Posterior vena cava (tissue), 2 donors: ENCODE measurements at regions not wholly inside any gene's neighbourhood (a gene's known extent, or its start where the extent isn't known, plus 50 kb on each side); places are given as distances from the start of the nearest gene placed in this dataset.
"Not testable (repeated sequence)": the region's sequence is repeated elsewhere in the genome, so short reads cannot be mapped to it uniquely, and the experiment has no call there.

ENCODE experiments used
- DNase-seq: peaks from one replicate; pipeline ENCODE4 v3.0.0-alpha.2; 2020; ENCODE audit warnings: low spot score
- intact Hi-C, 2 donors: fragments of 100-400 bp; cut with DNase I; formaldehyde crosslinking; loops; one replicate each; pipeline versions ENCODE4 v1.14.1 to v1.14.2; 2022 to 2023
- donor health status: DM: yes; HTN: yes; CAD: no.
- donor health status: DM: yes; HTN: yes; CAD: no.

DNA sequence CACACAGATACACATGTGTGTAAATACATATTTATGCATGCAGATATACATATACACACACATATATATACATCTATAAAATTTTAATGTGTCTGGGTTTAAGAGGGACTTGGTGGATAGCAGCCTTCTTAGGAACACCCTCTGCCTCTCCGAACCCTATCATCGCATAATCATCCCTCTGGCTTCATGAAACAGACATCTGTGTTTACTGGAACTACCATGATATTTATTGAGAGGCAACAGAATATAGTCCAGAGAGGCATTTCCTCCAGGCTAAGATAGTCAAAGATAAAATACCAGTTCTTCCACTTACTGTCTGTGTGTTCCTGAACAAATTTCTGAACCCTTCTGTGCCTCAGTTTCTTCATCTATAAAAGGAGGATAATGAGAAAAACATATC lies 239.0 kb upstream of the FANCL start:
- no peak for DNase-seq
- intact Hi-C loops = no loop called here

DNA sequence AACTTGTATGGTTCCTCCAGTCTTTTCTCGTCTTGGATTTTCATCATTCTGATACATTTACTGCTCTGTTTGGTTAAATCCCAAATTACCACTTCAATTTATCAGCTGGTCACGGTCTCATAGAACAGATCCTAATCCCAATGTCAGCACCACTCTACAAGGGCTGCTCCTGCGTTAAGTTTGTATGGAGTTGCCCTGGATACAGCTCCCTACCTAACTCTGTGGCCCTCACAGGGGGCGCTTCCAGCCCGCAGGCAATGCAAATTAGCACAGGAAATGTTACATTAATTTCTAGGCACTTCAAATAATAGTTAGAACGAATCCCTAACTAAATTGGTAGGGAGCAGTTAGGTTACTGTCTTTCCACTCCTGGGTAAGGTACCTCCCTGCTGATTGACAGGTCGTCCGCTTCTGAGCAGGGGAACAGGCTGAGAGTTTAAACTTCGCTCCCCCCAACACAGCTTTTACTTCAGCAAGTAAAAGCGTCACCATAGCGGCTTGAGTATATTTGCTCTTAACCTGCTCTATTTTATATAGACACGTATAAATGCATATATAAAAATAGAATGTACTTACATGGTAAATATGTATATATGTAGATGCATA lies 238.5 kb upstream of the FANCL start:
- intact Hi-C loops = no loop called here
- DNase-seq = no peak

DNA sequence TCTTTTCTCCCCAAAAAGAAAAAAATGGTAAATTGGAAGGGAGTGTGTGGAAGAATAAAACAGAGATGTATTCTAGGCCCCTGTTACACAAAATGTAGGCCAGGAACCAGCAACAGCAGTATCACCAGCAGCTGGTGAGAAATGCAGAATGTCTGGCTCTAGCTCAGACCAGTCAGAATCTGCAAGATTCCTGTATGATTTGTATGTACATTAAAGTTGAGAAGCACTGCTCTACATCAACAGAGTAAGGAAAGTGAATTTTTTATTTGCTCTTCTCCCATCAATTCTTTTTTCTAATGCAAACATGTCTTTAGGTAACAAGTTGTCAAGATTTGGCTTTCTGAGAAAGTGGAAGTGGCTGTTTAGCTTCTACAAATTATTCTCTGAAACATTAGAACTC lies 235.4 kb upstream of the FANCL start:
- intact Hi-C loops = no loop called here
- DNase-seq = no peak

- intact Hi-C loops = no loop called here
- no peak for DNase-seq
These were observed 234.6 kb upstream of the FANCL start for GRCh38 chr2:58475756-58476155.

DNA sequence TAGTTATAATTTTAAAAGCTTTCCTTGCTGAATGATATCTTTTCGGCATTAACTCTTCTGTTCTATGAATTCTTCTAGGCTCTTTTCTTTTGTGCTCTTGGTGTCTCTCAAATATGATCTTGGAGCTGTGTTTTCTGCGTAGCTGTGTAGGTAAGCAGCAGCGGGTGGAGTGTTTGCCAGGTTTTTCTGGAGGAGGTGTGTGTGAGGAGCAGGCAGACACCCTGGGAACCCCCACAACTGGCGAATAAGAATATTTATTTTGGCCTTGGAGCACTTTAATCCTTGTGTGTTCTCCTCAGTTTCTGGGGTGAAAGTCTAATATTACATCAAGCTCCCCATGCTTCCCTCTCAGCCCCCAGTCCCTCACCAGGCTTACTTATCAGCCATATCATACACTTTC lies 232.0 kb upstream of the FANCL start:
- DNase-seq = no peak
- intact Hi-C loops = no loop called here

GRCh38 chr2:58466804-58467203 lies 225.7 kb upstream of the FANCL start:
- DNase-seq = no peak
- intact Hi-C loops = no loop called here

DNA sequence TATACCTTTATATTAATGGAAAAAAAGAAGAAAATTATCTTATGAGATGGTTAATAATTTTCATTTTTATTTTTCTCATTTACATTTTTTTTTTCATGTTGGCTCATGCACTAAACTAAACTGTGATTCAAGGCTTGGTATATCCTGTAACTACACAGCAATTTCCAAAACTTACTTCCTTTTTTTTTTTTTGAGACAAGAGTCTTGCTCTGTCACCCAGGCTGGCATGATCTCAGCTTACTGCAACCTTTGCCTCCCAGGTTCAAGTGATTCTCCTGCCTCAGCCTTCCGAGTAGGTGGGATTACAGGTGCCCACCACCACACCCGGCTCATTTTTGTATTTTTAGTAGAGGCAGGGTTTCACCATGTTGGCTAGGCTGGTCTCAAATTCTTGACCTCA lies 224.9 kb upstream of the FANCL start:
- DNase-seq, intact Hi-C loops: not testable (repeated sequence)

DNA sequence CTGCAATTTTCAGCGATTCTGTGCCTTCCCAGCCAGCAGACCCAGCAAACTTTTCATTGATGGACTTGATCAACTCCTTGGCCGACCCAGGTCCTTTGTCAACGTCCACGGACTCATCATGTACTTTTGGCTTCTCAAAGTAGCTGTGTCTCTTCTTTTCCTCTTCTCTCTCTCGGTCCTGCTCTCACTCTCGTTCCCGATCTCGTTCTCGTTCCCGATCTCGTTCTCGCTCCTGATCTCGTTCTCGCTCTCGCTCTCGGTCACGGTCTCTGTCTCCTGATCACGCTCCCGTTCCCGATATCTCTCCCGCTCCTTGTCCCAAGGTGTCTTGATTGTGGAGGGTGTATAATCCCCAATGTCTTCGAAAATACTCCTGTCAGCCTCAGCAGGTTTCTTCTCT lies 219.5 kb upstream of the FANCL start:
- intact Hi-C loops = no loop called here
- no peak for DNase-seq

GRCh38 chr2:58449286-58450010 lies 208.3 kb upstream of the FANCL start:
- intact Hi-C loops = no loop called here

GRCh38 chr2:58448845-58449244 lies 207.7 kb upstream of the FANCL start:
- DNase-seq = no peak
- intact Hi-C loops = no loop called here

More at GRCh38 chr2:58449286-58450010, 208.3 kb upstream of the FANCL start:
- DNase-seq = no peak

DNA sequence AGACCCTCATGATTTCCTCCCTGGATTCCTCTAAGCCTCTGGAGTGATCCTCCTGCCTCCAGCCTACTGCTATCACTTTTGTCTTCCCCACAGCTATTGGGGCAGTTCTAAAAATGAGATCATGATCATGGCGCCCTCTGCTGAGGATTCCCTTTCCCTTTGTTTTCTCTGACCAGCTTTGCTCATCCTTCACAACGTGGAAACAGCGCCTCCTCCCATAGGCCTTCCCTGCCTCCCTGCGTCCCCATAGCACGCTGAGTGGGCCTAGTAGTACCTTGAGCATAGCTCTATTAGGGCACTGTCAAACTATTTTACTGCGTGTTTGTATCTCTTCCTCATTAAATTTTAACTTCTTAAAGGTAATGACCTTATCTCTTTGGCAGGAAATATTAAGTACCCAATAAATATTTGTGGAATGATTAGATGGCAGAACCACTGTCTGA lies 207.0 kb upstream of the FANCL start:
- intact Hi-C loops = no loop called here
- no peak for DNase-seq

DNA sequence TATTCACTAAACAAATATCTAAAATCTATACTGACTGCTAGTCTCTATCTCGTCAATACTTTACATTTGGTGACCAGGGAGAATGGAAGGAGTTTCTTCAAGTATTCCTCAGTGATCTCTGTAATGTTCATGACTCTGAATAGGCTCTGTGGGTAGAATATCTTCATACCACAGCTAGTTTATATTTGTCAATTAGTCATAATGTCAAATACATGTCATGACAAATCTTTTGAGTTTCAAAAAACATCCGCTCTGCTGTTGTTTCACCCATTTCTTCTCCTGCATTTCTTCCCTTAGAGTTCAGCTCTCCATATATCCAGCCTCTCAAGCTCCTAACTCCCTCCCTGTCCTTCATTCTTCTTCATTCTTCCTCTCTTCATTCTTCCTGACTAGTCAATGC lies 206.5 kb upstream of the FANCL start:
- intact Hi-C loops = no loop called here
- no peak for DNase-seq

GRCh38 chr2:58441643-58442042 lies 200.5 kb upstream of the FANCL start:
- DNase-seq = no peak
- intact Hi-C loops = no loop called here

DNA sequence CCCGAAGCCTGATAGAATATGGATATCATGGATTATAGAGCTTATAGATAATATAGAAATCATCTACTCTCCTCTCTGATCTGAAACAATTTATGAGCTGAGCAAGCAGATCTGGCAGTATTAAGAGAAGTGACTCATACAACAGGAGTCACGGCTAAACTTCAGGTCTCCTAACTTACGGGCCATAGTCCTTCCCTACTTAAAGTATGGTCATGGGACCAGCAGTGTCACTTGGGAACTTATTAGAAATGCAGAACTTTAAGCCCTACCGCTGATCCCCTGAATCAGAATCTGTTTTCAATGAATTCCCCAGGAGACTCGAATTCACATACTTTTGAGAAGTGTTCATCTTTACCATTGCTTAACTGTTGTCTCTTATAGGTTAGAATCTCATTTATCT lies 195.7 kb upstream of the FANCL start:
- DNase-seq = no peak
- intact Hi-C loops = no loop called here

- intact Hi-C loops = no loop called here
- no peak for DNase-seq
These were observed 194.1 kb upstream of the FANCL start for GRCh38 chr2:58435246-58435645.

DNA sequence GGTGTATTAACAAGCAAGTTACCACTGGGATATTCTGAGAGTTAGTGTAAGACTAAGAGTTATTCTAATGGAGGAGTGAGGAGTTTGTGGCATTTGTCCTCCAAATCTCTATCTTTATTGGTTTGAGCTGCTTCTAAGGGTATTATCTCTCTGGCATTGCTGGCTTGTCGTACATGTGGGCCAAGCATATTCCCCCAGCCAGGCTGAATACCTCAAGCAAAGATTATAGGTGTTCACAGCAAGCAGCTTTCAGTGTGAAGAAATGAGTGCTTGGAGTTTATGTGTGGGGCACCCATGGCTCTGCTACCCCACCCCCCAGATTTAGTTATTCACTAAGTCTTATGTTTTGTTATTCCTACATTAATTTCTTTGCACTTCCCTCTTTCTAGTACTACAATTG lies 193.6 kb upstream of the FANCL start:
- no peak for DNase-seq
- intact Hi-C loops = no loop called here

DNA sequence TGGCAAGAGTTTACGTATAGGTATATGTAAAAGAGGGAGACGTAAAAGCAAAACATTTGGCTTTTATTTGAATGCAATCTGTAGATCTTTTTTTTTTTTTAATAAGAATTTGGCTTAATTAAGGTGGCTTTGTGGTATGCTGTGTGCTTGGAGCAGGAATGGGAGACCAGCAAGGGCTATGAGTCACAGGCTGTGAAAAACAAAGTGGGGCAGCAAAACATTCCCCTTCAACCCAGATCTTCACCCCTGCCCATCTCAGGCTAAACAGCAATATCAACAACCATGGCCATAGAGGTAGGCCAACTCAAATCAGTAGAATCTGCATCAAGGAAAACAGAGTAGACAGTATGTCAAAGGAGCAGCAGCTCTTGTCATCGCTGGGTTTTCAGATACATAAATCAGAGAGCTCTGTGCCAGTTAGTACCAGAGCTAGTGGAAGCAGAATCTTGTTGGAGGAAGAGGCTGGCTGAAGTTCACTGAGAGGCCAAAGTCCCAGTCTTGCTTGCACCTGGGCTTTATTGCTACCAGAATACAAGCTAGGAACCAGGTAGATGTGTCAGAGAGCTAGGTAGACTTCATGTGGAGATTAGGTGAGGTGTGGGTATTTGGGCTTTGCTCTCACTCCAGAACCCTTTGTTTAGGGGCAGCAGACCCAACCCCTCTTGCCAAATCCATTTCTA lies 191.5 kb upstream of the FANCL start:
- no peak for DNase-seq
- intact Hi-C loops = no loop called here

DNA sequence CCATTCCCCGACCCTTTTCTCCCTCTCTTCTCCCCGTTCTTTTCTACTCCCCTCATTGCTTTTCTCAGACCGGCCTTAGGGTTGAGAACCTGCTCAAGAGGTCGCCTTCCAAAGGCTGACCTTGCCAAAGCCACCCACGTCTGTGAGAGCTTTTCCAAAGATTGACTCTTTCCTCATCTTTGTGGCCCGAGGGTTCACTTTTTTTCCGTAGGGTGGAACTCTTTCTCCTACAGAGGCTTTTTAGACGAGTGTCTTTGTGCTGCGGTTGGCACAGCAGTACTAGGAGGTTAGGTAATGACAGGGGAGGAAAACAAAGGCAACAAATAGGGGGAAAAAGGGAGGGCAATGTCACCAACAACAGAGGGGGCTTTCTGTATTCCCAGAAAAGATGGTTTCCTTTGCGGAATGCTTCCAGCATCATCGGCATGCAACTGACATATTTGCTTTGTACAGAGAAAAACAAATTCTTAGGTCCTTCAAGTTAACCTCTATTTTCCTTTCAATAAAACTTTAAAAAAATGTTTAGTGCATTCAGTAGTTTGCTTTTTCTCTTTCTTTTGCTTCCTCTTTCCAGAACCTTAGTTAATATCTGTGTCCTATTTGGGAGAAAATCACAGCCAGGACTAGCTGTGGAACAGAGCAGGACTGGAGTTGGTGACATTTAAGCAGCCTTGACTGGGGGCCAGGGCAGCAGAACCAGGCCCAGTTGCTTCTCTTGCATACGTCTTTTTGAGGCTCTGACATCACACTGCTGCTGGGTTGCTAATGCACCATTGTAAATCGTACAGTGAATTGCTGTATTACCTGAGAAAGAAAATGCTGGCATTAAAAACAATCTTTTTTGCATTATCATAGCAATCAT lies 188.1 kb upstream of the FANCL start:
- intact Hi-C loops = no loop called here
- DNase-seq = no peak

DNA sequence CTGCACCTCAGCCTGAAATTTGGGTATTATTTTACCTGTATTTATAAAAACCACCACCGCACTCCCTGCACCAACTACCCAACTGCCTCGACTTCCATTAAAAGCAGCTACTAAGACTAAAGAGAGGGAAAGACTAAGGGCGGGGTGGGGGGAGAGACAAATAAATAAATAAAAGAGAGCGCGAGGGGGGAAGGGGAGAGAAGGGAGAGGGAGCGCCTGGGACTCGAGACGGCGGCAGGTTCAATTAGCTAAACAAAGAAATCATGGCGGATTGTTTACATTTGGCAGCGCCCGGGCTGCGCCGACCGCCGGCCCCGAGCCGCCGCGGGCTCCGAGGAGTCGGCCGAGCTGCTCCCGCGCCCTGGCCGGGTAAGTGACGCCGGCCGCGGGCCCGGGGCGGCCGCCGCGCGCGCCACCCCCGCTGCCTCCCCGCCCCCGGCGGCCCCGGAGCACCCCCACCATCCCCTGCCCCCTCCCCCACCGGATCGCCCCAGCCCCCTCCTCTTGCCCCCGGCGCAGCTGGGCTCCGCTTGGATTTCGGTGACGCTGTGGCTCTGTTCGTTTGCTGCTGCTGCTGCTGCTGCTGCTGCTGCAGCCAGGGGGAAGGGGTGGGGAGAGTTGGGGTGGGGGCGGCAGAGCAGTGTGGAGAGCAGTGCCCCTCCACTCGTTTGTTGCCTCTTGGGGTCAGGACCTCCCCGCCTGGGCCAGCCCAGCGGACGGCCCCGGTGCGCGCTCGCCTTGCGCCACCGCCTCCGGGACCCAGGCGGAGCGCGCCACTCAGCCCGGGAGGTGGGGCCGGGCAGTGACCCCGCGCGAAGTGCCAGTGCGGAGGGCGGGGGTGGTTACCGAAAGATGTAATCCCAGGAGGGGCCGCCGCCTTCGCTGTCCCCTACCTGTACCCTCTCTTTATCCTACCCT lies 187.2 kb upstream of the FANCL start:
- intact Hi-C loops = no loop called here
- DNase-seq = no peak
